H1 (cell line): ENCODE measurements at regions not wholly inside any gene's neighbourhood (a gene's known extent, or its start where the extent isn't known, plus 50 kb on each side); places are given as distances from the start of the nearest gene placed in this dataset.

ENCODE experiments used
- CTCF ChIA-PET: fragments of 300-600 bp; sonication (Branson Sonifier 250); formaldehyde crosslinking; loops from one replicate; lab custom pipeline; 2021; ENCODE audit not compliant: partially characterized antibody; lab: Charles Lee
- POLR2A ChIA-PET: fragments of 300-600 bp; sonication (Branson Sonifier 250); formaldehyde crosslinking; loops from one replicate; lab custom pipeline; 2021; ENCODE audit warnings: inconsistent platforms; ENCODE audit not compliant: partially characterized antibody; lab: Charles Lee
- DNase-seq, 2 experiments: peaks; one replicate each; pipeline versions ENCODE4 v3.0.0 to v3.0.0-alpha.2; 2010 to 2022; ENCODE audit warnings: low spot score in 2 of 2, low read depth in 1 of 2, mixed read lengths in 1 of 2
- FAIRE-seq: peaks from 2 replicates; lab custom pipeline; 2011; peaks lifted over from hg19 to GRCh38; lab: Jason Lieb, UNC
- H2AFZ ChIP-seq: 2 replicates; pipeline ENCODE4 v1.8.1; 2012; ENCODE audit warnings: low read length, inconsistent platforms
- H2AK5ac ChIP-seq: 2 replicates; pipeline ENCODE4 v1.6.1; 2013; ENCODE audit warnings: low read depth, low read length
- H2BK120ac ChIP-seq: replicated peaks from 2 replicates; pipeline ENCODE3; 2013; ENCODE audit warnings: low read depth, low read length, inconsistent platforms
- H2BK12ac ChIP-seq: 2 replicates; pipeline ENCODE4 v1.6.1; 2013; ENCODE audit warnings: low read depth, low read length
- H2BK15ac ChIP-seq: 2 replicates; pipeline ENCODE4 v1.6.1; 2013; ENCODE audit warnings: low read length
- H2BK20ac ChIP-seq: 2 replicates; pipeline ENCODE4 v1.6.1; 2013; ENCODE audit warnings: low read length
- H2BK5ac ChIP-seq: 2 replicates; pipeline ENCODE4 v1.6.1; 2013; ENCODE audit warnings: low read depth, low read length
- H3K14ac ChIP-seq: 2 replicates; pipeline ENCODE4 v1.6.1; 2013; ENCODE audit warnings: inconsistent platforms; ENCODE audit not compliant: insufficient read length
- H3K18ac ChIP-seq: 2 replicates; pipeline ENCODE4 v1.6.1; 2013; ENCODE audit warnings: low read length; ENCODE audit errors: extremely low read depth
- H3K23ac ChIP-seq: 2 replicates; pipeline ENCODE4 v1.6.1; 2013; ENCODE audit warnings: inconsistent platforms; ENCODE audit not compliant: insufficient read length
- H3K23me2 ChIP-seq: 2 replicates; pipeline ENCODE4 v1.6.1; 2013; ENCODE audit warnings: low read depth, low read length
- H3K27ac ChIP-seq: 2 replicates; pipeline ENCODE4 v1.6.1; 2011; ENCODE audit warnings: low read depth, low read length, inconsistent platforms
- H3K27me3 ChIP-seq, 4 experiments: replicated peaks in 1 of 4; 1 replicate in 1 of 4; 2 replicates in 3 of 4; pipeline versions ENCODE4 v1.6.1 to v1.8.1; 2011 to 2013; ENCODE audit warnings: low read length in 3 of 4, mild to moderate bottlenecking in 3 of 4, inconsistent platforms in 2 of 4, mixed read lengths in 2 of 4, moderate library complexity in 1 of 4; ENCODE audit not compliant: control insufficient read depth in 3 of 4, insufficient read depth in 3 of 4; ENCODE audit errors: extremely low read depth in 1 of 4
- H3K36me3 ChIP-seq, 4 experiments: 2 replicates each; pipeline versions ENCODE4 v1.6.1 to v1.8.1; 2011 to 2013; ENCODE audit warnings: mild to moderate bottlenecking in 4 of 4, low read length in 3 of 4, moderate library complexity in 2 of 4, control low read depth in 1 of 4, inconsistent platforms in 1 of 4; ENCODE audit not compliant: insufficient read depth in 4 of 4, control insufficient read depth in 2 of 4
- H3K4ac ChIP-seq: replicated peaks from 2 replicates; pipeline ENCODE3; 2013; ENCODE audit warnings: low read length, low read depth, mixed read lengths, inconsistent platforms; ENCODE audit not compliant: insufficient read length
- H3K4me1 ChIP-seq, 4 experiments: replicated peaks in 1 of 4; 1 replicate in 1 of 4; 2 replicates in 3 of 4; pipeline versions ENCODE4 v1.6.1 to v1.8.1; 2011 to 2013; ENCODE audit warnings: low read length in 3 of 4, inconsistent platforms in 2 of 4, mixed read lengths in 1 of 4; ENCODE audit not compliant: insufficient read depth in 4 of 4, control insufficient read depth in 3 of 4
- H3K4me2 ChIP-seq, 2 experiments: 2 replicates each; pipeline versions ENCODE4 v1.6.1 to v1.8.1; 2011 to 2013; ENCODE audit warnings: low read depth in 2 of 2, low read length in 2 of 2, control low read depth in 1 of 2, inconsistent platforms in 1 of 2, mild to moderate bottlenecking in 1 of 2; ENCODE audit not compliant: insufficient read depth in 1 of 2
- H3K4me3 ChIP-seq, 4 experiments: fragments of 200-600, 300-600 bp in 1 of 4; sonication (generic), shearing (Covaris generic), sonication (Bioruptor Twin) in 1 of 4; 2 replicates each; pipeline versions ENCODE4 v1.5.1 to v1.8.1; 2011 to 2016; ENCODE audit warnings: low read length in 4 of 4, low read depth in 3 of 4, control low read depth in 2 of 4, inconsistent platforms in 2 of 4, mild to moderate bottlenecking in 2 of 4, mixed read lengths in 1 of 4, moderate library complexity in 1 of 4; ENCODE audit not compliant: insufficient read depth in 2 of 4; ENCODE audit errors: extremely low read depth in 1 of 4
- H3K56ac ChIP-seq: replicated peaks from 2 replicates; pipeline ENCODE3; 2013; ENCODE audit warnings: low read depth, mild to moderate bottlenecking, mixed read lengths, low read length, inconsistent platforms; ENCODE audit not compliant: insufficient read length
- H3K79me1 ChIP-seq: 2 replicates; pipeline ENCODE4 v1.6.1; 2013; ENCODE audit warnings: low read depth, low read length, control low read depth
- H3K79me2 ChIP-seq, 2 experiments: 2 replicates each; pipeline versions ENCODE4 v1.6.1 to v1.8.1; 2012 to 2013; ENCODE audit warnings: low read length in 2 of 2, mild to moderate bottlenecking in 2 of 2, inconsistent platforms in 1 of 2; ENCODE audit not compliant: insufficient read depth in 2 of 2, control insufficient read depth in 1 of 2
- H3K9ac ChIP-seq, 4 experiments: replicated peaks in 1 of 4; 1 replicate in 1 of 4; 2 replicates in 3 of 4; pipeline versions ENCODE4 v1.6.1 to v1.8.1; 2011 to 2013; ENCODE audit warnings: low read depth in 3 of 4, low read length in 3 of 4, control low read depth in 2 of 4, mild to moderate bottlenecking in 2 of 4, moderate library complexity in 2 of 4, inconsistent platforms in 1 of 4; ENCODE audit errors: extremely low read depth in 1 of 4
- H3K9me3 ChIP-seq, 2 experiments: 2 replicates each; pipeline versions ENCODE4 v1.6.1 to v1.8.1; 2012 to 2013; ENCODE audit warnings: mild to moderate bottlenecking in 2 of 2, moderate library complexity in 2 of 2, control low read depth in 1 of 2, inconsistent platforms in 1 of 2, low read depth in 1 of 2, low read length in 1 of 2, mixed read lengths in 1 of 2; ENCODE audit not compliant: insufficient read depth in 2 of 2
- H4K20me1 ChIP-seq, 2 experiments: replicated peaks in 1 of 2; 2 replicates each; pipeline versions ENCODE3 to v1.8.1; 2011 to 2013; ENCODE audit warnings: inconsistent platforms in 2 of 2, low read length in 2 of 2, mild to moderate bottlenecking in 1 of 2; ENCODE audit not compliant: insufficient read depth in 2 of 2, control insufficient read depth in 1 of 2
- H4K5ac ChIP-seq: 2 replicates; pipeline ENCODE4 v1.6.1; 2013; ENCODE audit warnings: low read length, low read depth, mixed read lengths, inconsistent platforms; ENCODE audit not compliant: insufficient read length
- H4K8ac ChIP-seq: 2 replicates; pipeline ENCODE4 v1.8.0; 2013; ENCODE audit warnings: mild to moderate bottlenecking, moderate library complexity, low read length, inconsistent platforms; ENCODE audit not compliant: insufficient read depth; ENCODE audit errors: extremely low read depth
- H4K91ac ChIP-seq: replicated peaks from 2 replicates; pipeline ENCODE3; 2013; ENCODE audit warnings: low read length, mixed read lengths, inconsistent platforms; ENCODE audit not compliant: insufficient read length
- CBX8 ChIP-seq: fragments of 300-800, 300-1000 bp; sonication (generic); IDR thresholded peaks from 2 replicates; pipeline ENCODE4 v1.7.1; 2016; ENCODE audit warnings: low read depth, low read length, borderline replicate concordance
- JUN ChIP-seq: IDR thresholded peaks from 2 replicates; pipeline ENCODE4 v1.6.1; 2011; ENCODE audit warnings: low read depth, mild to moderate bottlenecking, improper control_type of control experiment, low read length
- KDM5A ChIP-seq: fragments of 200-600 bp; IDR thresholded peaks from 2 replicates; pipeline ENCODE4 v1.7.1; 2012; ENCODE audit warnings: mild to moderate bottlenecking, low read length, inconsistent platforms, mixed read lengths
- RNF2 ChIP-seq: fragments of 200-900, 300-1000 bp; sonication (generic); IDR thresholded peaks from 2 replicates; pipeline ENCODE4 v1.7.1; 2016; ENCODE audit warnings: borderline replicate concordance, low read depth, mild to moderate bottlenecking, antibody characterized with exemption, low read length; ENCODE audit not compliant: poor library complexity, severe bottlenecking; ENCODE audit errors: missing control alignments
- SIN3A ChIP-seq, 2 experiments: IDR thresholded peaks in 1 of 2; conservative IDR thresholded peaks in 1 of 2; 2 replicates each; pipeline ENCODE4 v1.6.1; 2011 to 2012; ENCODE audit warnings: low read length in 2 of 2, improper control_type of control experiment in 1 of 2, low read depth in 1 of 2, mild to moderate bottlenecking in 1 of 2
- SP4 ChIP-seq: IDR thresholded peaks from 2 replicates; pipeline ENCODE4 v1.6.1; 2012; ENCODE audit warnings: low read length, inconsistent platforms
- TBP ChIP-seq: IDR thresholded peaks from 2 replicates; pipeline ENCODE4 v1.6.1; 2011; ENCODE audit warnings: low read depth, low read length, improper control_type of control experiment
- WGBS, 2 experiments: shearing (Covaris generic) in 1 of 2; methylation state at CpG; one replicate each; pipeline versions ENCODE4 v1.1.6 to v1.1.7; 2013 to 2015; ENCODE audit warnings: low lambda C conversion rate in 2 of 2, mixed read lengths in 2 of 2, inconsistent platforms in 1 of 2, low coverage in 1 of 2, missing lambda C conversion rate in 1 of 2; ENCODE audit not compliant: insufficient replicate concordance in 2 of 2, insufficient coverage in 1 of 2, insufficient read length in 1 of 2; ENCODE audit errors: extremely low coverage in 1 of 2, missing lambda C conversion rate in 1 of 2; 5-methylcytosine and 5-hydroxymethylcytosine counted together

- Histone ChIP-seq H3K9ac (no peak overlapping the region), H2BK20ac (no peak overlapping the region), H2BK5ac (no peak overlapping the region), H4K91ac (no peak overlapping the region), H3K4me2 (no peak overlapping the region), H3K18ac (no peak overlapping the region), H2AFZ (no peak overlapping the region), H2BK15ac (no peak overlapping the region), H3K79me1 (no peaks in the 10 kb centered on the region), H4K20me1 (no peaks in the 10 kb centered on the region), H3K14ac (no peak overlapping the region), H3K9me3 (no peaks in the 10 kb centered on the region), H3K23me2 (no peaks in the 10 kb centered on the region), H3K79me2 (no peaks in the 10 kb centered on the region), H3K23ac (no peak overlapping the region), H3K4me1 (peaks cover 0 to 6% (median 2%) of the 10 kb centered on the region in 4 experiments; a peak in 3 of 7 replicates), H3K36me3 (no peaks in the 10 kb centered on the region), H3K4ac (no peak overlapping the region), H3K27ac (no peak overlapping the region), H3K27me3 (no peaks in the 10 kb centered on the region), H2BK120ac (no peak overlapping the region), H4K8ac (no peak overlapping the region), H2AK5ac (no peak overlapping the region), H3K56ac (no peak overlapping the region), H2BK12ac (no peak overlapping the region), H4K5ac (no peak overlapping the region), H3K4me3 (no peak overlapping the region)
- ChIA-PET CTCF (interaction anchor here (1.2 kb wide), 1 partner anchor 9 kb away, joined by 3 read pairs; no protein-coding TSS in a partner anchor), POLR2A (no interaction called here)
- 72% methylated on average over 1 of the region's 1 CpG; no CpG with 5 or more reads in 1 of the 2 experiments for WGBS, 2 experiments
- TF ChIP-seq SP4 (no peak), TBP (no peak), SIN3A (conservative IDR thresholded peaks at IDR 0.05 in 1 of 2, IDR thresholded peaks at IDR 0.05 in 1 of 2; ENCODE audit: low read depth in 1 of 2, low read length in 2 of 2) (no peak), CBX8 (no peak), JUN (no peak), RNF2 (no peak), KDM5A (no peak)
- DNase-seq (no peak), FAIRE-seq (no peak)
Observed at GRCh38 chr3:74057169-74057568, 432.4 kb upstream of the PDZRN3 start.
